Gastrocnemius medialis (tissue), 4 donors: ENCODE measurements at regions not wholly inside any gene's neighbourhood (a gene's known extent, or its start where the extent isn't known, plus 50 kb on each side); places are given as distances from the start of the nearest gene placed in this dataset.
"Not testable (repeated sequence)": the region's sequence is repeated elsewhere in the genome, so short reads cannot be mapped to it uniquely, and the experiment has no call there.

ENCODE experiments used
- ATAC-seq, 2 donors: fragments of 150-250 bp; one replicate each; pipeline ENCODE4 v1.9.1; 2016
- DNase-seq, 2 donors: peaks; one replicate each; pipeline ENCODE4 v3.0.0-alpha.2; 2019
- H3K27ac ChIP-seq, 4 donors: fragments of 200-600 bp; sonication (generic); 1 replicate in 1 of 4; 2 replicates in 3 of 4; pipeline ENCODE4 v1.5.1; 2016 to 2018; ENCODE audit warnings: mild to moderate bottlenecking in 2 of 4, moderate library complexity in 1 of 4
- H3K27me3 ChIP-seq, 3 donors: fragments of 200-600 bp; sonication (generic) in 2 of 3; 1 replicate in 1 of 3; 2 replicates in 2 of 3; pipeline versions ENCODE4 v1.5.1 to v1.6.0; 2016 to 2019; ENCODE audit warnings: mild to moderate bottlenecking in 1 of 3, moderate library complexity in 1 of 3
- H3K36me3 ChIP-seq, 2 donors: fragments of 200-600 bp; sonication (generic) in 1 of 2; one replicate each; pipeline ENCODE4 v1.5.1; 2017 to 2018
- H3K4me1 ChIP-seq, 2 donors: fragments of 200-600 bp; sonication (generic) in 1 of 2; one replicate each; pipeline ENCODE4 v1.5.1; 2016 to 2017; ENCODE audit warnings: mild to moderate bottlenecking in 2 of 2
- H3K4me3 ChIP-seq, 4 donors: fragments of 200-600 bp; sonication (generic) in 3 of 4; 1 replicate in 1 of 4; 2 replicates in 3 of 4; pipeline ENCODE4 v1.5.1; 2016 to 2019; ENCODE audit warnings: mild to moderate bottlenecking in 2 of 4
- H3K9me3 ChIP-seq, 3 donors: fragments of 200-600 bp; sonication (generic) in 2 of 3; 1 replicate in 1 of 3; 2 replicates in 2 of 3; pipeline ENCODE4 v1.5.1; 2016 to 2019
- CTCF ChIP-seq, 5 experiments: fragments of 450-650 bp in 3 of 5; fragments of 200-600 bp in 2 of 5; sonication (generic) in 2 of 5; IDR thresholded peaks in 4 of 5; conservative IDR thresholded peaks in 1 of 5; 1 replicate in 4 of 5; 2 replicates in 1 of 5; pipeline ENCODE4 v1.5.1; 2016 to 2019; ENCODE audit warnings: antibody characterized with exemption in 5 of 5, mild to moderate bottlenecking in 3 of 5, moderate library complexity in 3 of 5
- POLR2A ChIP-seq, 2 donors: fragments of 450-650 bp; IDR thresholded peaks; one replicate each; pipeline ENCODE4 v1.6.1; 2017; ENCODE audit warnings: antibody characterized with exemption in 2 of 2, mild to moderate bottlenecking in 2 of 2, moderate library complexity in 2 of 2
- in situ Hi-C, 4 donors: fragments of 200-750 bp; cut with MboI; loops; one replicate each; pipeline versions ENCODE4 v1.15.0 to v1.8.0; 2017; ENCODE audit warnings: low sequenced_read_pairs in 4 of 4
- intact Hi-C: fragments of 100-400 bp; cut with DNase I; formaldehyde crosslinking; loops from one replicate; pipeline ENCODE4 v1.15.1; 2023; ENCODE audit warnings: low total_unique reads

DNA sequence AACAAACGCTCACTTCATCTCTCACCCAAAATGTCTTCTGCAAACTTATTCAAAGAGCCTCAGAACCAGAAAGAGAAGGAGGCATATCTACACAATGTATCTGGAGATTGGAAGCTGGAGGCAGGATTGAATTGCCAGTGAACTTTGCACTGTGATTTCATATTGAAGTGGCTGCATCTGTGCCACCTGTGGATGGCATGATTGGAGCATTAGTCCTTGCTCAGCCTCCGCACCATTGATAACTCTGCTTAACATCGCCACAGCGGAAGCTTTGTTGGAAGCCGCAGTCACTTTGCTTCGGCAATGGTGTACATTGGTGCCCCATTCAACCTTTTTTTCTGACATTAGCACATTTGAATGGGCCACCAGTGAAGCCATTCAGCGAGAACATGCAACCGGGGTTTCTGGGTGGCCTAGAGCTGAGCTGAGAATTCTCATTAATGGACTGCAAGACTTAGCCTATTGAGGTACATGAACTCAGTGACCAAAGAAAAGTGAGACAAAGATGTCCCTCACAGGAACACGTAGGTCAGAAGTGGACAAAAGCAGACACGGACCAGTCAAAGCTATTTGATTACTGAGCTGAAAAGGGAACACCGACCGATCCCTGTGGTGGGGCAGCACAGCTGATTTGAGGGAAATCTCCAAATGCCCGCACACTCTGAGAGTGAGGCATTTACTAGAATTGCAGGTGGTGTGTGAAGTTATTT, 130.4 kb downstream of the BRMS1L start:
- Histone ChIP-seq H3K9me3 (no peaks in the 10 kb centered on the region), H3K4me1 (no peaks in the 10 kb centered on the region), H3K27ac (no peak overlapping the region), H3K4me3 (no peak overlapping the region), H3K27me3 (no peaks in the 10 kb centered on the region), H3K36me3 (no peaks in the 10 kb centered on the region)
- TF ChIP-seq CTCF (IDR thresholded peaks at IDR 0.05 in 4 of 5, conservative IDR thresholded peaks at IDR 0.05 in 1 of 5) (no peak), POLR2A (IDR thresholded peaks at IDR 0.05) (no peak)
- intact Hi-C loops (no loop called here), in situ Hi-C loops (no loop called here)
- DNase-seq, result no peak
- ATAC-seq, result no peak

- H3K4me1 ChIP-seq, result no peaks in the 10 kb centered on the region
- intact Hi-C loops, result no loop called here
- no peak overlapping the region for H3K4me3 ChIP-seq
- H3K9me3 ChIP-seq, result no peaks in the 10 kb centered on the region
- DNase-seq, result no peak
- H3K27me3 ChIP-seq, result no peaks in the 10 kb centered on the region
- no peaks in the 10 kb centered on the region for H3K36me3 ChIP-seq
- H3K27ac ChIP-seq, result no peak overlapping the region
- TF ChIP-seq CTCF (IDR thresholded peaks at IDR 0.05 in 4 of 5, conservative IDR thresholded peaks at IDR 0.05 in 1 of 5), result no peak
- TF ChIP-seq POLR2A (IDR thresholded peaks at IDR 0.05), result no peak
- in situ Hi-C loops, result no loop called here
- ATAC-seq, result no peak
These were observed 126.4 kb downstream of the BRMS1L start for GRCh38 chr14:35952584-35952983.

DNA sequence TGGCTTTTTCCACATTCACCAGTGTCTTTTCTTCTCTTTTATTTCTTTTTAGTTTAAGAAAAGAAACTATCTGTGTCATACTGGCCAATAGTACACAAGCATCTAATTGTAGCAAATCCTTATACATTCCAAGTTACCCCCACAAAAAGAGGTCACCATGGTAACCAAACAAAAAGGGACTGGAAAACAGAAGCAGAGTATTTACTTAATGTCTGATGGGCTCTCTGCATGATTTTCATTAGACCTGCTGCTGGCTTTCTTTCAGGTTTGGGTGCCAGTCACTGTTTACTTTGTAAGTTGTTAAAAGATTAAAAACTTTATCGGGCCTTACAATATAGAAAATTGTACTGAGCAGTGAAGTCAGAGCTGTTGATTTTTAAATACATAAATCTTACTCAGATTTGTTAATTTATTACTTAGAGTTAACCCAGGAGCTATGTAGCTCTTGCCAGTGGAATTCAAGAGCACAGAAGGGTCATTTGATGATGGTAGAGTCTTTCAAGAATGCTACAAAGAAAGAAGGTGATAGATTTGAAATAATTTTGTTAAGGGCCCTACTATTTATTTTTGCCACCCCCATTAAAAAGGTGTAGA, 123.9 kb downstream of the BRMS1L start:
- intact Hi-C loops, result no loop called here
- Histone ChIP-seq H3K4me1 (no peaks in the 10 kb centered on the region), H3K27me3 (no peaks in the 10 kb centered on the region), H3K27ac (no peak overlapping the region), H3K36me3 (no peaks in the 10 kb centered on the region), H3K9me3 (no peaks in the 10 kb centered on the region), H3K4me3 (no peak overlapping the region)
- ATAC-seq, result no peak
- TF ChIP-seq CTCF (IDR thresholded peaks at IDR 0.05 in 4 of 5, conservative IDR thresholded peaks at IDR 0.05 in 1 of 5) (no peak), POLR2A (IDR thresholded peaks at IDR 0.05) (no peak)
- no peak for DNase-seq
- in situ Hi-C loops, result no loop called here

- H3K4me3 ChIP-seq, H3K36me3 ChIP-seq, ATAC-seq, in situ Hi-C loops, H3K27ac ChIP-seq, intact Hi-C loops, H3K27me3 ChIP-seq, H3K4me1 ChIP-seq, DNase-seq, H3K9me3 ChIP-seq: not testable (repeated sequence)
These were observed 121.8 kb downstream of the BRMS1L start for GRCh38 chr14:35947983-35948382.

DNA sequence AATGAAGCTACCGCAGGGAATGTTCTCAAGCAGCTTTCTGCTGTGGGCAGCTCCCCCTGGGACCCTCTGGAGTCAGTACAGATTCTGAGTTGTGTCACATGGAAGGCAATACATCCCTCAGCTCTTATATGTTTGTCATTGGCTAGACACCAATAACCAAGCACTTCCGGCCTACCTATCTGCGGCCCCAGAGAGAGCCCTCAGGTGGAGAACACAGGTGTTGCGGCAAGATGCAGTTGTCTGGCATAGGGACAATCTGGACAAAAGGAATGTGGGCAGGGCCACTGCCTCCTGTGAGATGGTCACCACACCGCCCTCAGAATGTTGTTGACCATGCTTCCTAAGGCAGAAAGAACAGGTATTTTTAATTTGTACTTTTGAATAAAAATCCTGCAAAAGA, 118.7 kb downstream of the BRMS1L start:
- intact Hi-C loops (no loop called here), in situ Hi-C loops (no loop called here)
- no peak for ATAC-seq

More for the DNA sequence above, 118.7 kb downstream of the BRMS1L start:
- no peak for DNase-seq
- H3K27ac ChIP-seq, result no peak overlapping the region
- H3K36me3 ChIP-seq, result no peaks in the 10 kb centered on the region
- no peaks in the 10 kb centered on the region for H3K27me3 ChIP-seq
- no peak overlapping the region for H3K4me3 ChIP-seq
- H3K9me3 ChIP-seq, result no peaks in the 10 kb centered on the region
- no peak for TF ChIP-seq CTCF (IDR thresholded peaks at IDR 0.05 in 4 of 5, conservative IDR thresholded peaks at IDR 0.05 in 1 of 5)
- TF ChIP-seq POLR2A (IDR thresholded peaks at IDR 0.05), result no peak
- H3K4me1 ChIP-seq, result no peaks in the 10 kb centered on the region
